GM12878 (cell line): ENCODE measurements at regions not wholly inside any gene's neighbourhood (a gene's known extent, or its start where the extent isn't known, plus 50 kb on each side); places are given as distances from the start of the nearest gene placed in this dataset.

Experiments used
- ATAC-seq: fragments of 200-7000 bp; cut with Tn5 transposase; 3 replicates; pipeline ENCODE4 v1.9.1; 2020; ENCODE audit warnings: mild to moderate bottlenecking, moderate library complexity
- BruUV-seq: library from RNA; stranded (reverse); fragments of 400-500 nt; replicated peaks from 2 replicates; lab custom pipeline; 2021; lab: Mats Ljungman, UMichigan
- CTCF ChIA-PET: fragments of 300-600 bp; sonication (Branson Sonifier 250); formaldehyde crosslinking; extraction: SDS; loops from one replicate; lab custom pipeline; 2021; ENCODE audit warnings: inconsistent platforms; lab: Yijun Ruan, JAX
- POLR2A ChIA-PET: fragments of 350-600 bp; formaldehyde crosslinking; extraction: SDS; loops from one replicate; lab custom pipeline; 2021; ENCODE audit warnings: inconsistent platforms; lab: Charles Lee
- RAD21 ChIA-PET: fragments of 300-600 bp; sonication (Branson Sonifier 250); formaldehyde crosslinking; loops from one replicate; lab custom pipeline; 2023; ENCODE audit warnings: antibody characterized with exemption; ENCODE audit not compliant: unreplicated experiment; lab: Charles Lee
- SMC1A ChIA-PET: fragments of 300-600 bp; sonication (Branson Sonifier 250); formaldehyde crosslinking; loops from one replicate; lab custom pipeline; 2023; ENCODE audit not compliant: unreplicated experiment, uncharacterized antibody; lab: Charles Lee
- DNase-seq: peaks from one replicate; pipeline ENCODE4 v3.0.0-alpha.2; 2011; ENCODE audit warnings: low read depth, low spot score
- FAIRE-seq: peaks from 3 replicates; lab custom pipeline; 2011; peaks lifted over from hg19 to GRCh38; lab: Jason Lieb, UNC
- H2AFZ ChIP-seq: 2 replicates; pipeline ENCODE4 v1.6.0; 2011; ENCODE audit warnings: low read depth, low read length, control low read depth; ENCODE audit not compliant: control insufficient read depth
- H3K27ac ChIP-seq: 2 replicates; pipeline ENCODE4 v1.5.1; 2011; ENCODE audit warnings: control low read depth; ENCODE audit not compliant: control insufficient read depth, insufficient read depth
- H3K27me3 ChIP-seq, 2 experiments: replicated peaks in 1 of 2; 2 replicates each; pipeline versions ENCODE4 v1.6.0 to v1.6.1; 2011; ENCODE audit warnings: low read length in 1 of 2; ENCODE audit not compliant: control insufficient read depth in 2 of 2, insufficient read depth in 2 of 2
- H3K36me3 ChIP-seq, 2 experiments: 2 replicates each; pipeline ENCODE4 v1.5.1; 2011; ENCODE audit warnings: low read length in 1 of 2; ENCODE audit not compliant: control insufficient read depth in 2 of 2, insufficient read depth in 2 of 2
- H3K4me1 ChIP-seq: 2 replicates; pipeline ENCODE4 v1.6.1; 2011; ENCODE audit warnings: mild to moderate bottlenecking, low read length, moderate library complexity, mixed read lengths; ENCODE audit not compliant: control insufficient read depth, insufficient read depth
- H3K4me2 ChIP-seq: 2 replicates; pipeline ENCODE4 v1.6.0; 2011; ENCODE audit warnings: control low read depth; ENCODE audit not compliant: control insufficient read depth, insufficient read depth
- H3K4me3 ChIP-seq: fragments of 200-600 bp; sonication (generic); 2 replicates; pipeline ENCODE4 v1.5.1; 2016
- H3K79me2 ChIP-seq: 2 replicates; pipeline ENCODE4 v1.6.0; 2011; ENCODE audit warnings: low read length; ENCODE audit not compliant: control insufficient read depth, insufficient read depth
- H3K9ac ChIP-seq: 2 replicates; pipeline ENCODE4 v1.8.0; 2011; ENCODE audit warnings: low read length, control low read depth, mixed read lengths; ENCODE audit not compliant: control insufficient read depth, insufficient read depth
- H3K9me3 ChIP-seq: replicated peaks from 3 replicates; pipeline ENCODE4 v1.5.1; 2011; ENCODE audit warnings: mild to moderate bottlenecking, low read length; ENCODE audit not compliant: control insufficient read depth, insufficient read depth
- H4K20me1 ChIP-seq: 2 replicates; pipeline ENCODE4 v1.6.0; 2011; ENCODE audit not compliant: control insufficient read depth, insufficient read depth
- CHD2 ChIP-seq: IDR thresholded peaks from 2 replicates; pipeline ENCODE4 v1.6.1; 2011; ENCODE audit warnings: low read depth, low read length, improper control_type of control experiment, borderline replicate concordance
- EGR1 ChIP-seq, 2 experiments: IDR thresholded peaks; 1 replicate in 1 of 2; 2 replicates in 1 of 2; pipeline ENCODE4 v1.6.1; 2011 to 2012; ENCODE audit warnings: low read depth in 2 of 2, low read length in 2 of 2, borderline replicate concordance in 1 of 2, mild to moderate bottlenecking in 1 of 2, moderate library complexity in 1 of 2
- EP300 ChIP-seq, 2 experiments: fragments of 150-350 bp in 1 of 2; IDR thresholded peaks; 2 replicates each; pipeline ENCODE4 v1.6.1; 2011 to 2012; ENCODE audit warnings: low read depth in 2 of 2, low read length in 2 of 2, borderline replicate concordance in 1 of 2, improper control_type of control experiment in 1 of 2, inconsistent platforms in 1 of 2; ENCODE audit not compliant: control insufficient read depth in 1 of 2
- HCFC1 ChIP-seq: fragments of 150-350 bp; IDR thresholded peaks from 2 replicates; pipeline ENCODE4 v1.6.1; 2014; ENCODE audit warnings: low read length
- NR2C1 ChIP-seq: fragments of 450-650 bp; IDR thresholded peaks from 2 replicates; pipeline ENCODE4 v1.6.1; 2017; ENCODE audit warnings: antibody characterized with exemption, mild to moderate bottlenecking, moderate library complexity
- NR2F1 ChIP-seq: fragments of 450-650 bp; conservative IDR thresholded peaks from 2 replicates; pipeline ENCODE4 v1.6.1; 2017; ENCODE audit warnings: mild to moderate bottlenecking
- NRF1 ChIP-seq: conservative IDR thresholded peaks from 2 replicates; pipeline ENCODE4 v1.6.1; 2011; ENCODE audit warnings: mild to moderate bottlenecking, low read depth, low read length, improper control_type of control experiment
- POLR2AphosphoS5 ChIP-seq: IDR thresholded peaks from 2 replicates; pipeline ENCODE4 v1.6.1; 2011; ENCODE audit warnings: mild to moderate bottlenecking, low read length, inconsistent platforms
- POU2F2 ChIP-seq: IDR thresholded peaks from 3 replicates; pipeline ENCODE4 v1.6.1; 2011; ENCODE audit warnings: low read depth, mild to moderate bottlenecking, low read length, borderline replicate concordance
- RAD51 ChIP-seq: fragments of 450-650 bp; IDR thresholded peaks from 2 replicates; pipeline ENCODE4 v1.6.1; 2016; ENCODE audit warnings: moderate library complexity, mild to moderate bottlenecking, inconsistent platforms
- RFX5 ChIP-seq: IDR thresholded peaks from 2 replicates; pipeline ENCODE4 v1.6.1; 2011; ENCODE audit warnings: low read depth, low read length, improper control_type of control experiment
- SIN3A ChIP-seq: IDR thresholded peaks from 2 replicates; pipeline ENCODE4 v1.6.1; 2012; ENCODE audit warnings: low read depth, low read length, improper control_type of control experiment
- SIX5 ChIP-seq: IDR thresholded peaks from 2 replicates; pipeline ENCODE4 v1.6.1; 2011; ENCODE audit warnings: mild to moderate bottlenecking, low read depth, low read length, moderate library complexity; ENCODE audit not compliant: severe bottlenecking
- SUPT20H ChIP-seq: IDR thresholded peaks from 2 replicates; pipeline ENCODE4 v1.6.1; 2011; ENCODE audit warnings: low read depth, mild to moderate bottlenecking, low read length, moderate library complexity, borderline replicate concordance; ENCODE audit not compliant: control insufficient read depth
- YBX1 ChIP-seq: fragments of 450-650 bp; IDR thresholded peaks from 2 replicates; pipeline ENCODE4 v1.6.1; 2016; ENCODE audit warnings: antibody characterized with exemption
- ZNF24 ChIP-seq: fragments of 450-650 bp; IDR thresholded peaks from 2 replicates; pipeline ENCODE4 v1.6.1; 2017; ENCODE audit warnings: antibody characterized with exemption, mild to moderate bottlenecking
- WGBS: methylation state at CpG from one replicate; pipeline ENCODE4 v1.1.6; 2016; ENCODE audit warnings: low lambda C conversion rate; ENCODE audit not compliant: insufficient replicate concordance, insufficient coverage; ENCODE audit errors: missing lambda C conversion rate; 5-methylcytosine and 5-hydroxymethylcytosine counted together
- in situ Hi-C: fragments of 300-500 bp; cut with MboI; formaldehyde crosslinking; loops from 9 replicates; pipeline ENCODE4 v1.14.3; 2018; ENCODE audit warnings: mixed read lengths
- intact Hi-C: fragments of 100-400 bp; cut with micrococcal nuclease; formaldehyde crosslinking; loops from one replicate; pipeline ENCODE4 v1.14.2; 2022; ENCODE audit not compliant: unreplicated experiment
- TF ChIP-seq, protein P1 (sequence below): fragments of 450-650 bp; IDR thresholded peaks from 2 replicates; pipeline ENCODE4 v1.6.1; 2017; ENCODE audit warnings: mild to moderate bottlenecking, low read depth, inconsistent platforms; ENCODE audit not compliant: poor library complexity, severe bottlenecking
- TF ChIP-seq, protein P2 (sequence below): IDR thresholded peaks from 2 replicates; pipeline ENCODE4 v1.6.1; 2011; ENCODE audit warnings: mild to moderate bottlenecking, low read depth, low read length, moderate library complexity; ENCODE audit not compliant: insufficient replicate concordance
- TF ChIP-seq, protein P3 (sequence below): fragments of 450-650 bp; conservative IDR thresholded peaks from 2 replicates; pipeline ENCODE4 v1.6.1; 2017; ENCODE audit warnings: mild to moderate bottlenecking, moderate library complexity
- TF ChIP-seq, protein P4 (sequence below): fragments of 450-650 bp; IDR thresholded peaks from 2 replicates; pipeline ENCODE4 v1.6.1; 2016; ENCODE audit warnings: mild to moderate bottlenecking

DNA sequence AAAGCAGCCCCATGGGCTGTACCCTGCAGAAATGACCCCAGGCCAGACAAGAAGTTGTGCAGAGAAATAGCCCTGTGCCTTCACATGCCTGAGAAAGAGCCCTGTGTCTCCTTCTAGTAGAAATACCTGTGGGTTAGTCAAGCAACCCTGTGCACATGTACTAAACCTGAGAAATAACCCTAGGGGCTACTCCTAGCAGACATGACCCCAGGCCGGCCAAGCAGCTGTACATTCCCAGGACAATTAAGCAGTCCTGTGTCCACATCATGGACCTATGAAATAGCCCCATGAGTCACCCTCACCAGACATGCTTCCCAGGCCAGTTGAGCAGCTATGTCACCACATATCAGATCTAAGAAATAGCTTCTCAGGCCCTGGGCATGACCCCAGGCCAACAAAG, 519.7 kb upstream of the CA10 start:
- in situ Hi-C loops, result no loop called here
- H3K9ac ChIP-seq, result no peak overlapping the region
- H3K4me3 ChIP-seq, result no peak overlapping the region
- intact Hi-C loops, result no loop called here
- ChIA-PET POLR2A (no interaction called here), SMC1A (no interaction called here)
- no peak for DNase-seq
- no peaks in the 10 kb centered on the region for H3K4me1 ChIP-seq
- H3K36me3 ChIP-seq, result no peaks in the 10 kb centered on the region
- H2AFZ ChIP-seq, result no peak overlapping the region
- TF ChIP-seq NR2C1, result no peak
- TF ChIP-seq SUPT20H, result no peak
- no peak for TF ChIP-seq NRF1
- TF ChIP-seq NR2F1, result no peak
- no peak for TF ChIP-seq RFX5
- TF ChIP-seq, protein P1, sequence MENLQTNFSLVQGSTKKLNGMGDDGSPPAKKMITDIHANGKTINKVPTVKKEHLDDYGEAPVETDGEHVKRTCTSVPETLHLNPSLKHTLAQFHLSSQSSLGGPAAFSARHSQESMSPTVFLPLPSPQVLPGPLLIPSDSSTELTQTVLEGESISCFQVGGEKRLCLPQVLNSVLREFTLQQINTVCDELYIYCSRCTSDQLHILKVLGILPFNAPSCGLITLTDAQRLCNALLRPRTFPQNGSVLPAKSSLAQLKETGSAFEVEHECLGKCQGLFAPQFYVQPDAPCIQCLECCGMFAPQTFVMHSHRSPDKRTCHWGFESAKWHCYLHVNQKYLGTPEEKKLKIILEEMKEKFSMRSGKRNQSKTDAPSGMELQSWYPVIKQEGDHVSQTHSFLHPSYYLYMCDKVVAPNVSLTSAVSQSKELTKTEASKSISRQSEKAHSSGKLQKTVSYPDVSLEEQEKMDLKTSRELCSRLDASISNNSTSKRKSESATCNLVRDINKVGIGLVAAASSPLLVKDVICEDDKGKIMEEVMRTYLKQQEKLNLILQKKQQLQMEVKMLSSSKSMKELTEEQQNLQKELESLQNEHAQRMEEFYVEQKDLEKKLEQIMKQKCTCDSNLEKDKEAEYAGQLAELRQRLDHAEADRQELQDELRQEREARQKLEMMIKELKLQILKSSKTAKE, result no peak
- TF ChIP-seq EGR1 (IDR thresholded peaks at IDR 0.05; ENCODE audit: borderline replicate concordance in 1 of 2, low read depth in 2 of 2, low read length in 2 of 2), result no peak
- TF ChIP-seq POU2F2, result no peak
- TF ChIP-seq RAD51, result no peak
- no peak for TF ChIP-seq HCFC1
- TF ChIP-seq EP300 (IDR thresholded peaks at IDR 0.05; ENCODE audit: borderline replicate concordance in 1 of 2, control insufficient read depth in 1 of 2, low read depth in 2 of 2, low read length in 2 of 2), result no peak
- TF ChIP-seq ZNF24, result no peak
- no peak for TF ChIP-seq SIX5
- no peak for TF ChIP-seq YBX1
- TF ChIP-seq POLR2AphosphoS5, result no peak
- no peak for TF ChIP-seq SIN3A
- TF ChIP-seq, protein P2, sequence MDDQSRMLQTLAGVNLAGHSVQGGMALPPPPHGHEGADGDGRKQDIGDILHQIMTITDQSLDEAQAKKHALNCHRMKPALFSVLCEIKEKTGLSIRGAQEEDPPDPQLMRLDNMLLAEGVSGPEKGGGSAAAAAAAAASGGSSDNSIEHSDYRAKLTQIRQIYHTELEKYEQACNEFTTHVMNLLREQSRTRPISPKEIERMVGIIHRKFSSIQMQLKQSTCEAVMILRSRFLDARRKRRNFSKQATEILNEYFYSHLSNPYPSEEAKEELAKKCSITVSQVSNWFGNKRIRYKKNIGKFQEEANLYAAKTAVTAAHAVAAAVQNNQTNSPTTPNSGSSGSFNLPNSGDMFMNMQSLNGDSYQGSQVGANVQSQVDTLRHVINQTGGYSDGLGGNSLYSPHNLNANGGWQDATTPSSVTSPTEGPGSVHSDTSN, result no peak
- TF ChIP-seq, protein P3, sequence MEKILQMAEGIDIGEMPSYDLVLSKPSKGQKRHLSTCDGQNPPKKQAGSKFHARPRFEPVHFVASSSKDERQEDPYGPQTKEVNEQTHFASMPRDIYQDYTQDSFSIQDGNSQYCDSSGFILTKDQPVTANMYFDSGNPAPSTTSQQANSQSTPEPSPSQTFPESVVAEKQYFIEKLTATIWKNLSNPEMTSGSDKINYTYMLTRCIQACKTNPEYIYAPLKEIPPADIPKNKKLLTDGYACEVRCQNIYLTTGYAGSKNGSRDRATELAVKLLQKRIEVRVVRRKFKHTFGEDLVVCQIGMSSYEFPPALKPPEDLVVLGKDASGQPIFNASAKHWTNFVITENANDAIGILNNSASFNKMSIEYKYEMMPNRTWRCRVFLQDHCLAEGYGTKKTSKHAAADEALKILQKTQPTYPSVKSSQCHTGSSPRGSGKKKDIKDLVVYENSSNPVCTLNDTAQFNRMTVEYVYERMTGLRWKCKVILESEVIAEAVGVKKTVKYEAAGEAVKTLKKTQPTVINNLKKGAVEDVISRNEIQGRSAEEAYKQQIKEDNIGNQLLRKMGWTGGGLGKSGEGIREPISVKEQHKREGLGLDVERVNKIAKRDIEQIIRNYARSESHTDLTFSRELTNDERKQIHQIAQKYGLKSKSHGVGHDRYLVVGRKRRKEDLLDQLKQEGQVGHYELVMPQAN, result no peak
- TF ChIP-seq, protein P4, sequence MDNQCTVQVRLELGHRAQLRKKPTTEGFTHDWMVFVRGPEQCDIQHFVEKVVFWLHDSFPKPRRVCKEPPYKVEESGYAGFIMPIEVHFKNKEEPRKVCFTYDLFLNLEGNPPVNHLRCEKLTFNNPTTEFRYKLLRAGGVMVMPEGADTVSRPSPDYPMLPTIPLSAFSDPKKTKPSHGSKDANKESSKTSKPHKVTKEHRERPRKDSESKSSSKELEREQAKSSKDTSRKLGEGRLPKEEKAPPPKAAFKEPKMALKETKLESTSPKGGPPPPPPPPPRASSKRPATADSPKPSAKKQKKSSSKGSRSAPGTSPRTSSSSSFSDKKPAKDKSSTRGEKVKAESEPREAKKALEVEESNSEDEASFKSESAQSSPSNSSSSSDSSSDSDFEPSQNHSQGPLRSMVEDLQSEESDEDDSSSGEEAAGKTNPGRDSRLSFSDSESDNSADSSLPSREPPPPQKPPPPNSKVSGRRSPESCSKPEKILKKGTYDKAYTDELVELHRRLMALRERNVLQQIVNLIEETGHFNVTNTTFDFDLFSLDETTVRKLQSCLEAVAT, result no peak
- TF ChIP-seq CHD2, result no peak
- TF ChIP-seq, all 136 proteins: peak for 0
- ChIA-PET RAD21 (no interaction called here), CTCF (no interaction called here)
- H4K20me1 ChIP-seq, result no peaks in the 10 kb centered on the region
- whole genome bisulfite sequencing, result 0% methylated on average over 1 of the region's 1 CpG
- no peak for FAIRE-seq
- no peak overlapping the region for H3K4me2 ChIP-seq
- H3K27me3 ChIP-seq, result no peaks in the 10 kb centered on the region
- no peaks in the 10 kb centered on the region; the same call in 2 of the 3 replicates for H3K9me3 ChIP-seq
- no peak for ATAC-seq
- no peaks in the 10 kb centered on the region for H3K79me2 ChIP-seq
- no peak overlapping the region for H3K27ac ChIP-seq
- BruUV-seq, result no TSS peak
